Hepatocyte (in vitro differentiated cells): ENCODE measurements at regions not wholly inside any gene's neighbourhood (a gene's known extent, or its start where the extent isn't known, plus 50 kb on each side); places are given as distances from the start of the nearest gene placed in this dataset.

Source experiments
- EZH2 ChIP-seq: fragments of 200-600 bp; sonication (generic); IDR thresholded peaks from 2 replicates; pipeline ENCODE4 v1.6.1; 2016; ENCODE audit warnings: antibody characterized with exemption, mild to moderate bottlenecking, borderline replicate concordance
- TF ChIP-seq, protein P1 (sequence below): fragments of 200-600 bp; sonication (generic); IDR thresholded peaks from 2 replicates; pipeline ENCODE4 v1.5.1; 2016; ENCODE audit warnings: antibody characterized with exemption, mild to moderate bottlenecking; ENCODE audit not compliant: poor library complexity

DNA sequence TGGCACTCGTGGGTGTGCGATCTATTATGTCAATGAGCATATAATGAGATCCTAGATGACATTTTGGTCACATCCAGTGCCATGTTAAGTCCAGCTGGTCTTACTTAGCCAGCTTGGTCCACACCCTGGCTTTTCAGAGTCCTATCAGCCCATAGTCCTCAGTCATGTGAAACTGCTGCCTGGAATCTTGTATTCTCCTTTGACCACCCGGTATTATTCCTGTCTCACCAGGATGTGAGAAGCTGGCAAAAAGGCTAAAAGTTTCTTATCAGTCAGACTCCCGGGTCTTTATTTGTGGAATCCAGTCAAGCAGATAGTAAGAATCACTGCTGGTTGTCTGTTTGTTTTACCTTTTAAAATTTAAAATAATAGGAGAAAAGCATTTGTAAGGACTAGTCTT is 705.6 kb upstream of the GHITM start:
- TF ChIP-seq, protein P1, sequence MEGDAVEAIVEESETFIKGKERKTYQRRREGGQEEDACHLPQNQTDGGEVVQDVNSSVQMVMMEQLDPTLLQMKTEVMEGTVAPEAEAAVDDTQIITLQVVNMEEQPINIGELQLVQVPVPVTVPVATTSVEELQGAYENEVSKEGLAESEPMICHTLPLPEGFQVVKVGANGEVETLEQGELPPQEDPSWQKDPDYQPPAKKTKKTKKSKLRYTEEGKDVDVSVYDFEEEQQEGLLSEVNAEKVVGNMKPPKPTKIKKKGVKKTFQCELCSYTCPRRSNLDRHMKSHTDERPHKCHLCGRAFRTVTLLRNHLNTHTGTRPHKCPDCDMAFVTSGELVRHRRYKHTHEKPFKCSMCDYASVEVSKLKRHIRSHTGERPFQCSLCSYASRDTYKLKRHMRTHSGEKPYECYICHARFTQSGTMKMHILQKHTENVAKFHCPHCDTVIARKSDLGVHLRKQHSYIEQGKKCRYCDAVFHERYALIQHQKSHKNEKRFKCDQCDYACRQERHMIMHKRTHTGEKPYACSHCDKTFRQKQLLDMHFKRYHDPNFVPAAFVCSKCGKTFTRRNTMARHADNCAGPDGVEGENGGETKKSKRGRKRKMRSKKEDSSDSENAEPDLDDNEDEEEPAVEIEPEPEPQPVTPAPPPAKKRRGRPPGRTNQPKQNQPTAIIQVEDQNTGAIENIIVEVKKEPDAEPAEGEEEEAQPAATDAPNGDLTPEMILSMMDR = no peak
- TF ChIP-seq EZH2 = no peak
